ENCODE measurements at regions not wholly inside any gene's neighbourhood (a gene's known extent, or its start where the extent isn't known, plus 50 kb on each side); places are given as distances from the start of the nearest gene placed in this dataset.

DNA sequence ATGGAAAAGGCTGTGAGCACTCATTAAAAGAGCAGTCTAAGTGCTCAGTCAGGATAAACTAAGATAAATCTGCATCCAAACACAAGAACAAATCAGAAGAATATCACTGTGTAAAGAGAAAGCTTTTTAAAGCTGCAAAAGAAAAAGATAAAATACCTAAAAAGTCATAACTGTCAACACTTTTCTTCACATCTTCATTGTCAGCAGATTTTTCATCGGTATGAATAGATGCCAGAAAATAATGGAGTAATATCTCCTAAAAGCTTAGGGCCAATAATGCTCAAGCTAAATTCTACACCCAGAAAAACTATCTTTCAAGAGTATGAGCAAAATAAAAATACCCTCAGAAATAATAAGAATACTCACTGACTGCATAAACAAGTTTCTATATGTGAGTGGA lies 54.0 kb upstream of the PALMD start:
- intact Hi-C loops (cut with DNase I), result loop anchor here in 1 of 2 donors (10.0 kb wide), 1 partner anchor 87 kb away; no protein-coding TSS in a partner anchor
- ATAC-seq (no peak), DNase-seq (no peak)

DNA sequence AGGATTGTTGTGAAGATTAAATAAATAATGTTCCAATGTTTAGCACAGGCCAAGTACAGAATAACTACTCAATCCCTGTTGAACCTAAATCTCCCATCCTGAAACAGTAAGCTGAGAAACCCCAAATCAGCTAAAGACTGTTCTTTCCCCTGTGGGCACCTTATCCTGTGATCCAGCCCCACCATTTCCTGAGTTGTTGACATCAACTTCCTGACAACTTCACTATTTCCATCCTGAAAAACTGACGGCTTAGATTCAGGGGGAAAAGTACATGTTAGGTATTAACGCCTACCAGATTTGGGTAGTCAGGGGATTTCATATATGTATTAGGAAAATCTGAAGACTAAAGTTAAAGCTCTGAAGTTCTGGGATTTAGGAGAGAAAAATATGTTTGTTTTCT lies 51.7 kb upstream of the PALMD start:
- intact Hi-C loops (cut with DNase I), result loop anchor here in 1 of 2 donors (10.0 kb wide), 1 partner anchor 89 kb away; no protein-coding TSS in a partner anchor
- ATAC-seq (no peak), DNase-seq (no peak)

DNA sequence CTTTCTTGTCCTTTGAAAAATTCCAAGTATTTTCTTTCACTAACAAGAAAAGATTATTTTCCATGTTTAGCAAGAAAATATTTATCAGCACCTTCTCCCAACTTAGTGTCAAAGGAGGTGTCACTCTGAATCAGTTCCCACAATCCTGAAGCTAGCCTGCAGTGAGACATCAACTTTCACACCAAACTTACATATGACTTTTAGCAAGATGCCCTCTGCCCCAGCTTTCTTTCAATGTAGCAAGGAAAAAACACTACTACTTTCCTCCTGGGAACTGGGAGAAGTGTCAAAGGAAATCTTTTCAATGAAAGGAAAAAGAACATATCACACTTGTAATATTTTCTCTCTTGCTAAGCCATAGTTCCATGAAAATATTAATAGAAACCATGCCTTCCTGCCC lies 50.9 kb upstream of the PALMD start:
- DNase-seq, result no peak
- intact Hi-C loops (cut with DNase I), result loop anchor here in 1 of 2 donors (10.0 kb wide), 1 partner anchor 90 kb away; no protein-coding TSS in a partner anchor
- peak in 1 of 2 donors; percentile 45 for ATAC-seq

DNA sequence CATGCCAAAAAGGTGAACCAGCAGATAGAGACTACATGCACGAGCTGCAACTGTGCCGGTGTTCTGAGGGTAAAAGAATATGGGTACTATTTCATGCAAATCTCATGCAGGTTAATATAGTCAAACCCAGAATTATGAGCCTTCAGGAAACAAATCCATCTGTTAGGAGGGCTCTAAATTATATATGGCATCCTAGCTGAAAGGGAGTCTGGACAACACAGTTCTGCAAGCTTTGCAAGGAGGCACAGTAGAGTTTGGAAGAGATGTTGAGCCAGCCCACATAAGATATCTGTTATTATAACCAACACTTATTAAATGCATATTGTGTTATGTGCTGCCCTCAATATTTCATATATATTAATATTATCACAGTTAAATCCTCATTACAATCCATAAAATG lies 50.5 kb upstream of the PALMD start:
- ATAC-seq, result no peak
- intact Hi-C loops (cut with DNase I), result loop anchor here in 1 of 2 donors (10.0 kb wide), 1 partner anchor 91 kb away; no protein-coding TSS in a partner anchor
- no peak for DNase-seq

Measured in left cardiac atrium (tissue), 4 donors.